ENCODE measurements at regions not wholly inside any gene's neighbourhood (a gene's known extent, or its start where the extent isn't known, plus 50 kb on each side); places are given as distances from the start of the nearest gene placed in this dataset.
"Not testable (repeated sequence)": the region's sequence is repeated elsewhere in the genome, so short reads cannot be mapped to it uniquely, and the experiment has no call there.

GRCh38 chr13:22866221-22866620 is 314.6 kb upstream of the SGCG start:
- no peak for TF ChIP-seq CTCF (IDR thresholded peaks at IDR 0.05; ENCODE audit: low read depth, low read length)
- H3K4me3 ChIP-seq (ENCODE audit: low read depth, low read length), result no peak overlapping the region

DNA sequence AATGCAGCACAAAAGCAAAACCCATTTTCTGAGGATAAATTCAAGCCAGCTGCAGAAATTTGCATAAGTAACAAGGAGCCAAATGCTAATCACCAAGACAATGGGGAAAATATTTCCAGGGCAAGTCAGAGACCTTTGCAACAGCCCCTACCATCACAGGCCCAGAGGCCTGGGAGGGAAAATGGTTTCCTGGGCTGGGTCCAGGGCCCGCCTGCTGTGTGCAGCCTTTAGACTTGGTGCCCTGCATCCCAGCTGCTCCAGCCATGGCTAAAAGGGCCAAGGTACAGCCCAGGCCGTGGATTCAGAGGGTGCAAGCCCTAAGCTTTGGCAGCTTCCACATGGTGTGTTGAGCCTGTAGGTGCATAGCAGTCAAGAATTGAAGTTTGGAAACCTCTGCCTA is 309.5 kb upstream of the SGCG start:
- no peak for TF ChIP-seq CTCF (IDR thresholded peaks at IDR 0.05; ENCODE audit: low read depth, low read length)
- H3K4me3 ChIP-seq (ENCODE audit: low read depth, low read length), result no peak overlapping the region

DNA sequence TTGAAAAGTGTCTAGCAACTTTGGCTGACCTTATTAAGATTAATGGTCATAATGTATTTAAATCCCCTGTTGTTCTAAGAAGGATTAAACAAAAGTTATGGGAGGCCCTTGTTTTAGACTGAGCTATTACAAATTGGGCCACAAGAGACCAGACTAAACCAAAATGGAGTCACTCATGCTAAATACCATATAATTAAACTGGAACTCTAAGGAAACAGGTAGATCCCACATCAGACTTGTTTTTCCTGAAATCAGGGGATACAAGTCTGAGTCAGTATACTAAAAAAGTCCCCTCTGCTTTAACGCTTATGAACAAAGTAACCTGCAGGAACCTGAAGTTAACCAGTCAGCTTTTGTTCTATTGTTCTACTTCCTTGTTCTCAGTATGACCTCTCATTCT is 305.9 kb upstream of the SGCG start:
- TF ChIP-seq CTCF (IDR thresholded peaks at IDR 0.05; ENCODE audit: low read depth, low read length), result no peak
- no peak overlapping the region for H3K4me3 ChIP-seq (ENCODE audit: low read depth, low read length)

- no peak overlapping the region for H3K4me3 ChIP-seq (ENCODE audit: low read depth, low read length)
- TF ChIP-seq CTCF (IDR thresholded peaks at IDR 0.05; ENCODE audit: low read depth, low read length), result no peak
Observed at GRCh38 chr13:22877421-22877820, 303.4 kb upstream of the SGCG start.

DNA sequence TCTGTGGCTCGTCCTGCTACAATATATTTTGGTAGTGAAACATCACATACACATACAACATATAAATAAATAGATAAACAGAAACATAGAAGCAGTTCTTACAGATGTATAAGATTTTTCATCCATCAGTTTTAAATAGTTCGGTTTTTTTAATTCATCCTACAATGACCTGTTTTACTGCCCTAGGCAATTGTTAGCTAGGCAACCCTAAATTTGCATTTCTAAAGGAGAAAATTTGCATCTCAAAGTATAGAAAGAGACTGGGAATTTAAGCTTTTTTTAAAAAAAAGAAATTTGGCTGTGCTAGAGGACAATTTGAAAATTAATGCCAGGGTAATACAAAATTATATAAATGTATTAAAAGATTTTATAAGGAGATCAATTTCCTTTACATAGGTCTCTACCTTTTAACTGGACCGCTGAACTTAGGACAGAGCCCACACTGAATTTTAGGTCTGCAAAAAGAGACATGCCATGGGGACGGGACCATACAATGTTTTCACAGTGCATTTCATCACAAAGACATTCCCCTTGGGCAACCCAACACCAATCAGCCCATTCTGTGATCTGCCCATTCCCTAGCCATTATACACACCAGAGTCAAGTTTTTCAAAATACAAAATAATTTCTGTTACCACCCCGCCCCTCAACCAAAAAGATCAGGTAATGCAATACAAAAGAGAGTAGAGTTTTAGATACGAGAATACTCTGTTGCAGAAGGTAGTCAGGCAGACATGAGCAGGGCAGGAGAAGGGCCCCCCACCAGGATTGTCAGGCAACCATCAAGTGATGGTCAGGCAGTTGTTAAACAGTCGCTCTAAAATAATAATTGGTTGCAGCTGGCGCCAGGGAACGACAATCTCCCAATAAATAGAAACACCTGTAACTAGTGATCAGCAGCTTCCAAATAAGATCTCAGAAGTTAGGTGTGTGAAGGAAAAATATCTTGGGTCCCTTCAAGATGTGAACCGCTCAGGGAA is 299.7 kb upstream of the SGCG start:
- TF ChIP-seq CTCF (IDR thresholded peaks at IDR 0.05; ENCODE audit: low read depth, low read length), result no peak
- no peak overlapping the region for H3K4me3 ChIP-seq (ENCODE audit: low read depth, low read length)

- H3K4me3 ChIP-seq (ENCODE audit: low read depth, low read length), result not testable (repeated sequence)
Observed at GRCh38 chr13:22881721-22882608, 298.8 kb upstream of the SGCG start.

DNA sequence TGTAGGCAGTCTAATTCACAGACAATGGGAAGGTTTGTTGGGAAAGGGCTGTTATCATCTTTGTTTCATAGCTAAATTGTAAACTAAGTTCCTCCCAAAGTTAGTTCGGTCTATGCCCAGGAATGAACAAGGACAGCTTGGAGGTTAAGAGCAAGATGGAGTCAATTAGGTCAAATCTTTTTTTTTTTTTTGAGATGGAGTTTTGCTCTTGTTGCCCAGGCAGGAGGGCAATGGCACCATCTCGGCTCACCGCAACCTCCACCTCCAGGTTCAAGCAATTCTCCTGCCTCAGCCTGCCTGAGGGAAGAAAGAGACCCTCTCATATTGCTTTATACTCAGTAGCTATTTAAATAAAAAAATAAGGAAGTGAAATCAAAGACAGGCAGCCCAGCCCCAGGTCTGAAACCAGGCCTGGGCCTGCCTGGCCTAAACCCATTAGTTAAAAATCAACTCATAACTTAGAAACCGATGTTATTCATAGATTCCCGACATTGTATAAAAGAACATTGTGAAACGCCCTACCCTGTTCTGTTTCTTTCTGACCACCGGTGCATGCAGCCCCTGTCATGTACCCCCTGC is 297.4 kb upstream of the SGCG start:
- H3K4me3 ChIP-seq (ENCODE audit: low read depth, low read length), result no peak overlapping the region
- TF ChIP-seq CTCF (IDR thresholded peaks at IDR 0.05; ENCODE audit: low read depth, low read length), result no peak

Measured in WI38 (cell line).